WTC11 (cell line): ENCODE measurements at regions not wholly inside any gene's neighbourhood (a gene's known extent, or its start where the extent isn't known, plus 50 kb on each side); places are given as distances from the start of the nearest gene placed in this dataset.

Experiments
- ZNF416 ChIP-seq: fragments of 250-450 bp; sonication (Bioruptor Pico); IDR thresholded peaks from 2 replicates; pipeline ENCODE4 v1.9.0; 2021; ENCODE audit warnings: mild to moderate bottlenecking, inconsistent platforms
- TF ChIP-seq, protein P1 (sequence below): sonication (generic); formaldehyde crosslinking; IDR thresholded peaks from 2 replicates; pipeline ENCODE4 v1.8.1; 2022; ENCODE audit warnings: low read depth, missing genetic modification reagents, borderline replicate concordance

DNA sequence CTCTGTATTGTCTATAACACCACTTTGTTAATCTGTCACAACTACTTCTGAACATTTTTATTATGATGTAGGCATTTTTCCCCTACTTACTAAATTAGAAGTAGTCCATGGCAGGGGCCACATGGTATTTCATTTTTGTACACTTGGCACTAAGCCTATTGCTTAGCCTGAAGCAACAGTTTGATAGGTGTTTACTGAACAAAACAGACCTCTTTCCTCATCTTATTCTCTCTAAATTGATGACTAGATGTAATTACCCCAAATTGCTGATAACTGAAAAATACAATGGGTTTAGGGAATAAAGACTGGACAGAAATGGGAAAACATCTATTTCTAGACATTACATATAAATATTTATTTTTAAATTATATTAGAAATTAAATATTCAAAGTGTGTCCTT is 633.8 kb downstream of the SLCO4C1 start:
- no peak for TF ChIP-seq ZNF416 (CRISPR knock-in tag)
- TF ChIP-seq, protein P1, sequence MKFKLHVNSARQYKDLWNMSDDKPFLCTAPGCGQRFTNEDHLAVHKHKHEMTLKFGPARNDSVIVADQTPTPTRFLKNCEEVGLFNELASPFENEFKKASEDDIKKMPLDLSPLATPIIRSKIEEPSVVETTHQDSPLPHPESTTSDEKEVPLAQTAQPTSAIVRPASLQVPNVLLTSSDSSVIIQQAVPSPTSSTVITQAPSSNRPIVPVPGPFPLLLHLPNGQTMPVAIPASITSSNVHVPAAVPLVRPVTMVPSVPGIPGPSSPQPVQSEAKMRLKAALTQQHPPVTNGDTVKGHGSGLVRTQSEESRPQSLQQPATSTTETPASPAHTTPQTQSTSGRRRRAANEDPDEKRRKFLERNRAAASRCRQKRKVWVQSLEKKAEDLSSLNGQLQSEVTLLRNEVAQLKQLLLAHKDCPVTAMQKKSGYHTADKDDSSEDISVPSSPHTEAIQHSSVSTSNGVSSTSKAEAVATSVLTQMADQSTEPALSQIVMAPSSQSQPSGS (CRISPR knock-in tag): no peak
